ENCODE measurements at regions not wholly inside any gene's neighbourhood (a gene's known extent, or its start where the extent isn't known, plus 50 kb on each side); places are given as distances from the start of the nearest gene placed in this dataset.

- no peak for TF ChIP-seq EP300 (IDR thresholded peaks at IDR 0.05)
- TF ChIP-seq POLR2AphosphoS5 (IDR thresholded peaks at IDR 0.05) = no peak
Observed at GRCh38 chr2:3127710-3128109, 249.9 kb downstream of the EIPR1 start.
